Stimulated activated CD4-positive, alpha-beta T cell treated with anti-CD3 and anti-CD28 coated beads, Interleukin-2, amount 100 ng/mL, for 24 hours (primary cell): ENCODE measurements at regions not wholly inside any gene's neighbourhood (a gene's known extent, or its start where the extent isn't known, plus 50 kb on each side); places are given as distances from the start of the nearest gene placed in this dataset.

Experiments
- DNase-seq, 2 donors: peaks; one replicate each; pipeline ENCODE4 v3.0.0-alpha.2; 2020

GRCh38 chr6:164008902-164009301 lies 594.4 kb downstream of the QKI start:
- DNase-seq = no peak

- DNase-seq = no peak
Measured at GRCh38 chr6:164007881-164008280, 593.4 kb downstream of the QKI start.

GRCh38 chr6:164006459-164006858 lies 591.9 kb downstream of the QKI start:
- no peak for DNase-seq

- no peak for DNase-seq
Measured at GRCh38 chr6:164005004-164005711, 590.6 kb downstream of the QKI start.

GRCh38 chr6:164000276-164000675 lies 585.8 kb downstream of the QKI start:
- DNase-seq = no peak

- no peak for DNase-seq
Measured at GRCh38 chr6:163999475-164000125, 585.1 kb downstream of the QKI start.

- DNase-seq = no peak
Measured at GRCh38 chr6:163998496-163998895, 584.0 kb downstream of the QKI start.

GRCh38 chr6:163996491-163996890 lies 582.0 kb downstream of the QKI start:
- no peak for DNase-seq

GRCh38 chr6:163994566-163994965 lies 580.0 kb downstream of the QKI start:
- no peak for DNase-seq

- DNase-seq = no peak
Measured at GRCh38 chr6:163992701-163993100, 578.2 kb downstream of the QKI start.

GRCh38 chr6:163992056-163992455 lies 577.5 kb downstream of the QKI start:
- DNase-seq = no peak

- DNase-seq = no peak
Measured at GRCh38 chr6:163991321-163991720, 576.8 kb downstream of the QKI start.

- no peak for DNase-seq
Measured at GRCh38 chr6:163986313-163986712, 571.8 kb downstream of the QKI start.

GRCh38 chr6:163985710-163986109 lies 571.2 kb downstream of the QKI start:
- no peak for DNase-seq

- no peak for DNase-seq
Measured at GRCh38 chr6:163985040-163985439, 570.5 kb downstream of the QKI start.

GRCh38 chr6:163984124-163984936 lies 569.8 kb downstream of the QKI start:
- DNase-seq = no peak

GRCh38 chr6:163983679-163984078 lies 569.2 kb downstream of the QKI start:
- DNase-seq = no peak

- DNase-seq = no peak
Measured at GRCh38 chr6:163974322-163974721, 559.8 kb downstream of the QKI start.

- DNase-seq = no peak
Measured at GRCh38 chr6:163971841-163972838, 557.6 kb downstream of the QKI start.

GRCh38 chr6:163970846-163971564 lies 556.5 kb downstream of the QKI start:
- no peak for DNase-seq

- DNase-seq = no peak
Measured at GRCh38 chr6:163965426-163966348, 551.2 kb downstream of the QKI start.
